T-cell (primary cell): ENCODE measurements at regions not wholly inside any gene's neighbourhood (a gene's known extent, or its start where the extent isn't known, plus 50 kb on each side); places are given as distances from the start of the nearest gene placed in this dataset.

ENCODE experiments used
- ATAC-seq, 4 experiments: fragments of 200-7000 bp in 3 of 4; fragments of 150-1000 bp in 1 of 4; cut with Tn5 transposase; replicated peaks in 1 of 4; 1 replicate in 3 of 4; 2 replicates in 1 of 4; pipeline ENCODE4 v1.10.0; 2021; ENCODE audit warnings: moderate library complexity in 3 of 4, mild to moderate bottlenecking in 2 of 4, moderate number of reproducible peaks in 1 of 4
- CTCF ChIA-PET, 2 donors: fragments of 300-600 bp; sonication (Branson Sonifier 250); formaldehyde crosslinking; loops; one replicate each; lab custom pipeline; 2022; ENCODE audit warnings: antibody characterized with exemption in 2 of 2; lab: Charles Lee
- POLR2A ChIA-PET, 2 donors: fragments of 300-600 bp; sonication (Branson Sonifier 250); formaldehyde crosslinking; loops; one replicate each; lab custom pipeline; 2022; ENCODE audit warnings: antibody characterized with exemption in 2 of 2; lab: Charles Lee
- DNase-seq, 35 experiments: peaks; one replicate each; pipeline versions ENCODE4 v3.0.0 to v3.0.0-alpha.2; 2013 to 2023
- H3K27ac ChIP-seq: one replicate; pipeline ENCODE4 v1.5.1; 2013; ENCODE audit warnings: low read length
- H3K27me3 ChIP-seq, 2 experiments: replicated peaks in 1 of 2; 1 replicate in 1 of 2; 2 replicates in 1 of 2; pipeline versions ENCODE4 v1.6.1 to v1.7.0; 2013; ENCODE audit warnings: low read length in 1 of 2, mixed read lengths in 1 of 2; ENCODE audit not compliant: control insufficient read depth in 2 of 2, insufficient read depth in 2 of 2; ENCODE audit errors: extremely low read depth in 1 of 2
- H3K36me3 ChIP-seq, 2 donors: 1 replicate in 1 of 2; 2 replicates in 1 of 2; pipeline versions ENCODE4 v1.6.1 to v1.7.0; 2013; ENCODE audit warnings: low read length in 1 of 2; ENCODE audit not compliant: control insufficient read depth in 2 of 2, insufficient read depth in 1 of 2; ENCODE audit errors: extremely low read depth in 1 of 2
- H3K4me1 ChIP-seq, 2 experiments: 1 replicate in 1 of 2; 2 replicates in 1 of 2; pipeline versions ENCODE4 v1.6.1 to v1.7.0; 2013; ENCODE audit warnings: low read length in 2 of 2, mixed read lengths in 1 of 2; ENCODE audit not compliant: insufficient read depth in 2 of 2, control insufficient read depth in 1 of 2; ENCODE audit errors: extremely low read depth in 1 of 2
- H3K4me3 ChIP-seq, 2 donors: 1 replicate in 1 of 2; 2 replicates in 1 of 2; pipeline versions ENCODE4 v1.5.1 to v1.7.0; 2013; ENCODE audit warnings: mild to moderate bottlenecking in 2 of 2, low read length in 1 of 2, moderate library complexity in 1 of 2; ENCODE audit not compliant: control insufficient read depth in 1 of 2; ENCODE audit errors: extremely low read depth in 1 of 2
- H3K9me3 ChIP-seq: 2 replicates; pipeline ENCODE4 v1.7.0; 2013
- H3K27ac Mint-ChIP-seq, 2 donors: one replicate each; pipeline ENCODE4 v1.8.0; 2020 to 2021; ENCODE audit warnings: mild to moderate bottlenecking in 2 of 2, mixed read lengths in 2 of 2
- H3K27me3 Mint-ChIP-seq, 2 donors: one replicate each; pipeline ENCODE4 v1.8.0; 2021 to 2022; ENCODE audit warnings: mixed read lengths in 2 of 2
- H3K36me3 Mint-ChIP-seq: one replicate; pipeline ENCODE4 v1.8.0; 2021; ENCODE audit warnings: mixed read lengths
- H3K4me1 Mint-ChIP-seq, 3 donors: one replicate each; pipeline ENCODE4 v1.8.0; 2020 to 2022; ENCODE audit warnings: mixed read lengths in 3 of 3, mild to moderate bottlenecking in 1 of 3
- H3K4me3 Mint-ChIP-seq, 3 donors: one replicate each; pipeline ENCODE4 v1.8.0; 2020 to 2022; ENCODE audit warnings: mild to moderate bottlenecking in 3 of 3, mixed read lengths in 3 of 3, moderate library complexity in 3 of 3
- H3K9me3 Mint-ChIP-seq, 3 donors: one replicate each; pipeline ENCODE4 v1.8.0; 2020 to 2022; ENCODE audit warnings: mixed read lengths in 3 of 3
- WGBS: methylation state at CpG from one replicate; pipeline ENCODE4 v1.1.5; 2013; ENCODE audit warnings: missing lambda C conversion rate; ENCODE audit not compliant: insufficient coverage; 5-methylcytosine and 5-hydroxymethylcytosine counted together

DNA sequence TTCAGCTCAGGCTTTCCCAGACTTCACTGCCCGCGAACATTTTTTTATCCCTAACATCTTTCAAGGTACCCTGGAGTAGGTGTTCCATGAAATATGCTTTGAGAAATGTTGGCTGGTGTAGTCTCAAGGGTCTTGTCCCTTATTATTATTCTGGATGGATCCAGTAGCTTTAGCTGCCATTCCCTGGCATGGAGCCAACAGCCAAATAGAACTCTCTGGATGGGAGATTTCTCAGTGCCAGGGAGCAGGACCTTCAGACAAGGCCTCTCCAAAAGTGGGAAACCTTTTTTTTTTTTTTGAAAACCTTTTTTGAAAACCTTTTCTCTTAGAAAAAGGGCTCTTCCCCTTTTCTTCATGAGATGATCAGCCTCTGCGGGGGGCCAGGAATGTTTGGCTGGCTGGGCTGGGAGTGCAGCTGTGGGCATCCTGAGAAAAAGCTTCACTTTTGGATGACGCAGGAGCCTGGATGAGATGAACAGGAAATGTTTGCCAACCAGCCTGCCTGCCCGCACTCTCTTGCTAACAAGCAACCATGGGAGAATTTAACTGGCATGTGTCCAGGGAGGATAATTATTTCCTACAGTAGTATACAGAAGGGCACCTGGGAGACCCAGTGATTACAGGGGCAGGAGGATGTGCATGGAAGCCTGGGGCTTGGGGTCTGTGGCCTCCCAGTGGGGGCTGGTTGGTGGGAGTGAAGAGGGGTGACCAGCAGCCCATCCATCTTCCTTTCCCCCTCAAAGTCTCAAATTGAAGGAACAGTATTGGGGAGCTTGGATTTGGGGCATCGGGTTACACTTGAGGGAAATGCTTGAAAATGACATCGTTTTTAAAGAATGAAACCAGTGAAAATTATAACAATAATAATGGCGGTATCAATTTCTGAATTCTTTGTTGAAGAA lies 109.1 kb upstream of the LRIG1 start:
- Histone ChIP-seq H3K27me3 (peaks cover 0 to 4% of the 10 kb centered on the region in 2 experiments), H3K4me3 (no peak overlapping the region), H3K27ac (no peak overlapping the region), H3K36me3 (no peaks in the 10 kb centered on the region), H3K9me3 (no peaks in the 10 kb centered on the region), H3K4me1 (peaks cover 3 to 9% of the 10 kb centered on the region in 2 experiments)
- peaks cover 0 to 1% of the 10 kb centered on the region in 2 donors for H3K27me3 Mint-ChIP-seq
- ATAC-seq: no peak
- peaks cover 7 to 17% (median 14%) of the 10 kb centered on the region in 3 donors for H3K4me1 Mint-ChIP-seq
- 95% methylated on average over 2 of the region's 8 CpGs for WGBS
- no peaks in the 10 kb centered on the region for H3K36me3 Mint-ChIP-seq
- no peak overlapping the region for H3K27ac Mint-ChIP-seq
- no peak overlapping the region for H3K4me3 Mint-ChIP-seq
- no peak for DNase-seq
- POLR2A ChIA-PET: no interaction called here
- CTCF ChIA-PET: no interaction called here
- peaks cover 0 to 3% (median 0%) of the 10 kb centered on the region in 3 donors for H3K9me3 Mint-ChIP-seq

DNA sequence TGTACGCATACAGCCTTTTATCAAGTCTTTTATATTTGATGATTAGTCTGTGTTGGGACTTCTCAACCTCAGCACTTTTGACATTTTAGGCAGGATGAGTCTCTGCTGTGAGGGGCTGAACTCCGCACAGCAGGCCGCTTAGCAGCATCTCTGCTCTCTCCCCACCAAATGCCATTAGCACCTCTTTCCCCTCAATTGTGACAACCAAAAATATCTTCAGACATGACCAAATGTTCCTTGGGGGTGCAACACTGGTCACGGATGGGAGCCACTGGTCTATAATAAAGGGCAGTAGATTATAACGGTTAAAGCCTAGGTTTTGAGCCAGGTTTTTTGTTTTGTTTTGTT lies 109.7 kb upstream of the LRIG1 start:
- Mint-ChIP-seq H3K4me3 (no peak overlapping the region), H3K4me1 (peaks cover 11 to 23% (median 19%) of the 10 kb centered on the region in 3 donors), H3K27me3 (peaks cover 0 to 1% of the 10 kb centered on the region in 2 donors), H3K27ac (no peak overlapping the region), H3K36me3 (no peaks in the 10 kb centered on the region), H3K9me3 (peaks cover 0 to 3% (median 0%) of the 10 kb centered on the region in 3 donors)
- peaks cover 0 to 4% of the 10 kb centered on the region in 2 experiments for H3K27me3 ChIP-seq
- H3K9me3 ChIP-seq: no peaks in the 10 kb centered on the region
- H3K4me3 ChIP-seq: no peak overlapping the region
- ChIA-PET CTCF (no interaction called here), POLR2A (no interaction called here)
- DNase-seq (no peak), ATAC-seq (no peak)
- peaks cover 6 to 12% of the 10 kb centered on the region in 2 experiments for H3K4me1 ChIP-seq
- WGBS: no CpG with 5 or more reads among the region's 5 CpGs
- no peak overlapping the region for H3K27ac ChIP-seq
- H3K36me3 ChIP-seq: no peaks in the 10 kb centered on the region

DNA sequence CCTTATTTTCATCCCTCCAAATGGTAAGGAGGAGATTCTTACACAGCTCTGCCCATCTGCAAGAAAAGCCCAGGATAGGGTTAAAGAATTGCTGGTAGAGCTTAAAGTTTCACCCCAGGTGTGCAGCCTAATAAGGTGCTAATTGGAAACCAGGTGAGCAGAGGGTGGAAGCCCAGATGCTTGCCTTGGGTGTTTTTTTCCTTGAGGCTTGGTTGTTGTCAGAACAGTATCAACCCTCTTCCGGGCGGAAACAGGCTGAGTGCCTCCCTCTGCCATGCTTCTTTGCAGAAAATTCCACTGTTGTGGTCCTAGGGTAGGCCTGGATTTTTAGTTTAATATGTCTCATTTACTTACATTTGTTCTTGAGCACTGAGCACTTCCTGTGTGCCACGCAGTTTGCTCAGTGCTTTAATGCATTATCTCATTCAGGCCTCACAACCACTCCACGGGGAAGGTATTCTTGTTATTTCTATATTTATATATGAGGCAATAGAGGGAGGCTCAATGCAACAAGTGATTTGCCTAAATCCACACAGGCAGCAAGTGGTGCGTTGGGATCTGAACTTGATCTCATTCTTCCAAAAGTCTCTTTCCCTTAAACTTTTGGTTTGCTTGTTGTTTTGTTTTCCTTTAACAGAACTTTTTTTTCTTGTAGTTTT lies 115.0 kb upstream of the LRIG1 start:
- ChIA-PET POLR2A (no interaction called here), CTCF (no interaction called here)
- DNase-seq (peak in 2 of 35 experiments; percentile 3 to 6), ATAC-seq (peak in 3 of 4 experiments; percentile 51 to 70 (median 66))
- H3K4me1 Mint-ChIP-seq: peaks cover 16 to 35% (median 27%) of the 10 kb centered on the region in 3 donors
- no CpG with 5 or more reads among the region's 5 CpGs for WGBS
- H3K27me3 Mint-ChIP-seq: no peaks in the 10 kb centered on the region
- Histone ChIP-seq H3K27me3 (no peaks in the 10 kb centered on the region), H3K27ac (no peak overlapping the region), H3K36me3 (no peaks in the 10 kb centered on the region), H3K4me1 (peaks cover 11 to 12% of the 10 kb centered on the region in 2 experiments), H3K9me3 (no peaks in the 10 kb centered on the region), H3K4me3 (no peak overlapping the region)
- no peaks in the 10 kb centered on the region for H3K36me3 Mint-ChIP-seq
- no peaks in the 10 kb centered on the region for H3K9me3 Mint-ChIP-seq
- H3K27ac Mint-ChIP-seq: peak overlapping the region; percentile 0 to 37
- peak overlapping the region in 1 of 3 donors; percentile 9 for H3K4me3 Mint-ChIP-seq

DNA sequence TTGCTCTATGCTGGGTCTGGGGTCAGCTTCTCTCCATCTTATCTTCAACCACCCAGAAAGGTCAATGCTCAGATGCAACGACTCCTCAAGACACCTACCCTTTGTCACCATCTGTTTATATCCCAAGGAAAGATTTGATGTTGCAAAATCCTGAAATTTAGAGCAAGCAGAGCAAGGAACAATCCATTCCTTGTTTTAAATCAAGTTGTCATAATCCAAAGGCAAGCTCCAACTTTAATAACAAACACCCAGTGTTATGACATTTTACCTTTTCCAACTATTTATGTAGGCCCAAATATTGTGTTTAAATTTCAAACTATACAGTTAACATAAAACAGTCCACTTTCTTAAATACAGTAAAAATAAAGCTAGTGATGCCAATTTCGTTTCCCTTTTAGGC lies 116.5 kb upstream of the LRIG1 start:
- CTCF ChIA-PET: no interaction called here
- Histone ChIP-seq H3K27me3 (no peaks in the 10 kb centered on the region), H3K9me3 (no peaks in the 10 kb centered on the region), H3K36me3 (no peaks in the 10 kb centered on the region), H3K4me1 (peaks cover 11 to 12% of the 10 kb centered on the region in 2 experiments), H3K27ac (no peak overlapping the region), H3K4me3 (no peak overlapping the region)
- no peaks in the 10 kb centered on the region for H3K9me3 Mint-ChIP-seq
- WGBS: 71% methylated on average over 1 of the region's 2 CpGs
- no peak overlapping the region for H3K27ac Mint-ChIP-seq
- no peaks in the 10 kb centered on the region for H3K36me3 Mint-ChIP-seq
- POLR2A ChIA-PET: interaction anchor here in 1 of 2 donors (0.6 kb wide), 2 partner anchors 186 to 353 kb away, joined by 3 to 5 read pairs; no protein-coding TSS in a partner anchor
- H3K4me1 Mint-ChIP-seq: peaks cover 16 to 35% (median 27%) of the 10 kb centered on the region in 3 donors
- H3K27me3 Mint-ChIP-seq: no peaks in the 10 kb centered on the region
- no peak overlapping the region for H3K4me3 Mint-ChIP-seq
- DNase-seq (no peak), ATAC-seq (no peak)

DNA sequence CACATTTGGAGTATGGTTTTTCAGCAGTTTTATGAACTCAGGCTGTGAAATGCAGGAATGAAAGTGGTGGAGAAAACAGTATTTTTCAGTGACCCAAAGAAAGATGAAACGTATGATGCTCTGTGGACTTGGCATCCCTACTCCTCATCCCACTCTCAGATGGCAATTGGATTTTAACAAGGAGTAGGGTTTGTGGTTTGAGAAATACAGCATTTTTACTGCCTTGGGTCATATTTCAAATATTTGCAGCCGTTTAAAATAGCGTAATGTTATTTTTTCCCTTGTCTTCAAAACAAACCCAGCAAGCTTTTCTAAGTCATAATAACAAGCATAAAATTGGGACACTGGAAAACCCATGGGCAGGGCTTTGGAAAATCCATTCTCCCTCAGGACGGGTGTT lies 117.2 kb upstream of the LRIG1 start:
- DNase-seq (no peak), ATAC-seq (no peak)
- Mint-ChIP-seq H3K4me3 (no peak overlapping the region), H3K27me3 (no peaks in the 10 kb centered on the region), H3K36me3 (no peaks in the 10 kb centered on the region), H3K9me3 (no peaks in the 10 kb centered on the region), H3K27ac (no peak overlapping the region), H3K4me1 (peaks cover 16 to 32% (median 25%) of the 10 kb centered on the region in 3 donors)
- no CpG with 5 or more reads among the region's 4 CpGs for WGBS
- ChIA-PET POLR2A (interaction anchor here in 1 of 2 donors (0.6 kb wide), 1 partner anchor 315 kb away, joined by 5 read pairs; no protein-coding TSS in a partner anchor), CTCF (no interaction called here)
- Histone ChIP-seq H3K4me3 (no peak overlapping the region), H3K36me3 (no peaks in the 10 kb centered on the region), H3K4me1 (peaks cover 11 to 12% of the 10 kb centered on the region in 2 experiments), H3K9me3 (no peaks in the 10 kb centered on the region), H3K27me3 (no peaks in the 10 kb centered on the region), H3K27ac (no peak overlapping the region)

DNA sequence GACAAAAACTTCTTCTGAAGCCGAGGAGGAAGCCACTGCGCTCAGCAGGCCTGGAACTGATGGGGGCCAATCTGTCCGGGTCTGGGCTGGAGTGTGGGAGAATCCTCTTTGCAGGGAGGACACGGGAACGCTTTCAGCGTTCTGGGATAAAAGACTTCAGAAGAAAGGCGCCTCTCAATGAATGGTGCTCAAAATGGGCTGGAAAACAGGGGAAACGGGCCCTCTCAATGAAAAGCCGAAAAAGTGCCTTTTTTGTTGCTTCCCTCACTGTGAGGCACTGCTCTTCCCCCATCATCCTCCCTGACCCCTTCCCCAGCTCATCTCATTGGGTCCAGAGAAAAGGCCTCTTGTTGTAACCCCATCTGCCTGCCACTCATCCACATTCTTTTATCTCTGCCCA lies 119.5 kb upstream of the LRIG1 start:
- no peak for ATAC-seq
- Mint-ChIP-seq H3K4me1 (peaks cover 9 to 14% (median 11%) of the 10 kb centered on the region in 3 donors), H3K36me3 (no peaks in the 10 kb centered on the region), H3K9me3 (no peaks in the 10 kb centered on the region), H3K27me3 (no peaks in the 10 kb centered on the region), H3K27ac (no peak overlapping the region), H3K4me3 (no peak overlapping the region)
- peaks cover 2 to 7% of the 10 kb centered on the region in 2 experiments for H3K4me1 ChIP-seq
- 94% methylated on average over 9 of the region's 9 CpGs for WGBS
- no peaks in the 10 kb centered on the region for H3K9me3 ChIP-seq
- ChIA-PET CTCF (no interaction called here), POLR2A (no interaction called here)
- H3K4me3 ChIP-seq: no peak overlapping the region
- H3K27ac ChIP-seq: no peak overlapping the region
- H3K36me3 ChIP-seq: no peaks in the 10 kb centered on the region
- no peaks in the 10 kb centered on the region for H3K27me3 ChIP-seq
- no peak for DNase-seq
